Adrenal gland (tissue), 9 donors: ENCODE measurements at regions not wholly inside any gene's neighbourhood (a gene's known extent, or its start where the extent isn't known, plus 50 kb on each side); places are given as distances from the start of the nearest gene placed in this dataset.

ENCODE experiments used
- DNase-seq, 7 donors: peaks; one replicate each; pipeline ENCODE4 v3.0.0-alpha.2; 2019 to 2020
- H3K27ac ChIP-seq, 5 donors: fragments of 200-600 bp; sonication (generic) in 4 of 5; 1 replicate in 3 of 5; 2 replicates in 2 of 5; pipeline versions ENCODE4 v1.5.1 to v1.8.0; 2016 to 2020; ENCODE audit warnings: mild to moderate bottlenecking in 1 of 5
- H3K27me3 ChIP-seq: fragments of 200-600 bp; 2 replicates; pipeline ENCODE4 v1.8.0; 2021
- H3K36me3 ChIP-seq, 2 donors: fragments of 200-600 bp; replicated peaks in 1 of 2; 1 replicate in 1 of 2; 2 replicates in 1 of 2; pipeline versions ENCODE4 v1.5.1 to v1.8.0; 2018 to 2022
- H3K4me1 ChIP-seq, 2 donors: fragments of 200-600 bp; replicated peaks in 1 of 2; 1 replicate in 1 of 2; 2 replicates in 1 of 2; pipeline versions ENCODE4 v1.5.1 to v1.8.0; 2018 to 2021
- H3K4me3 ChIP-seq, 4 donors: fragments of 200-600 bp; sonication (generic) in 3 of 4; one replicate each; pipeline ENCODE4 v1.5.1; 2016 to 2018
- H3K9me3 ChIP-seq, 3 donors: fragments of 200-600 bp; sonication (generic) in 1 of 3; replicated peaks in 1 of 3; 1 replicate in 2 of 3; 2 replicates in 1 of 3; pipeline versions ENCODE4 v1.5.1 to v1.8.0; 2016 to 2021
- POLR2A ChIP-seq, 2 donors: fragments of 450-650 bp; IDR thresholded peaks; one replicate each; pipeline ENCODE4 v1.6.1; 2017; ENCODE audit warnings: antibody characterized with exemption in 2 of 2, mild to moderate bottlenecking in 2 of 2, moderate library complexity in 1 of 2
- WGBS, 4 donors: extraction: QIAGEN DNeasy Blood & Tissue Kit in 2 of 4; methylation state at CpG; one replicate each; pipeline versions ENCODE4 v1.1.5 to v1.1.7; 2013 to 2017; 5-methylcytosine and 5-hydroxymethylcytosine counted together
- intact Hi-C, 2 donors: fragments of 100-400 bp; cut with DNase I; formaldehyde crosslinking; loops; one replicate each; pipeline versions ENCODE4 v1.14.1 to v1.15.0; 2022 to 2023
- TF ChIP-seq, protein P1 (sequence below), 6 experiments: fragments of 450-650 bp in 4 of 6; fragments of 200-600 bp in 2 of 6; sonication (generic) in 1 of 6; IDR thresholded peaks; 1 replicate in 5 of 6; 2 replicates in 1 of 6; pipeline versions ENCODE4 v1.5.1 to v1.8.0; 2016 to 2021; ENCODE audit warnings: antibody characterized with exemption in 6 of 6, mild to moderate bottlenecking in 2 of 6, moderate library complexity in 1 of 6
- donor health status: healthy with polysubstance abuse.
- donor health status: Bipolar disorder and iron deficiency.
- donor health status: DM: yes; HTN: yes; CAD: no.
- donor health status: DM: no; HTN: no; CAD: no.
- donor health status: DM: no; HTN: no; CAD: no.

DNA sequence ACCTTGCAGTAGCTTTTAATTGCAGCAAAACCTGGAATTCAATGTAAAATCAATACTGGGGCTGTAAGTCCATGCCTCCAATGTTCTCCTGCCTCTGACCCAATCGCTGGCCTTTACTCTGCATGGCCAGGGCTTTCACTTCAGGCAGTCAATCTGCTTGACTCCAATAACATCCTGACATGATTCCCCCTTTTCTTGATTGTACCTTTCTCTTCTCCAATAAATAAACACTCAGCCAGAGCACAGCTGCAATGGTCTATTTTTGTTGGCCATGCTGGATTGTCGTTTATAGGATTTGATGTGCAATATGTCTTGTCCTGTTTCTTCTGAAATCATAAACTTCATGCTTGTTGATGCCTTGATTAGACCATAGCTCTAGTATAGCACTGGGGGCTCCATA, 97.8 kb upstream of the COL1A2 start:
- H3K4me1 ChIP-seq = peaks cover 7 to 34% of the 10 kb centered on the region in 2 donors
- H3K4me3 ChIP-seq = no peak overlapping the region
- intact Hi-C loops = loop anchor here in 1 of 2 donors (5.0 kb wide), 1 partner anchor 95 kb away; the partner anchor contains the start of gene COL1A2
- H3K36me3 ChIP-seq = no peaks in the 10 kb centered on the region
- no peaks in the 10 kb centered on the region for H3K27me3 ChIP-seq
- WGBS, 4 donors = 58 to 89% (median 77%) methylated on average over 2 of the region's 2 CpGs
- peak overlapping the region in 2 of 5 donors; percentile 41 to 43 for H3K27ac ChIP-seq
- TF ChIP-seq POLR2A (IDR thresholded peaks at IDR 0.05) = no peak
- TF ChIP-seq, protein P1, sequence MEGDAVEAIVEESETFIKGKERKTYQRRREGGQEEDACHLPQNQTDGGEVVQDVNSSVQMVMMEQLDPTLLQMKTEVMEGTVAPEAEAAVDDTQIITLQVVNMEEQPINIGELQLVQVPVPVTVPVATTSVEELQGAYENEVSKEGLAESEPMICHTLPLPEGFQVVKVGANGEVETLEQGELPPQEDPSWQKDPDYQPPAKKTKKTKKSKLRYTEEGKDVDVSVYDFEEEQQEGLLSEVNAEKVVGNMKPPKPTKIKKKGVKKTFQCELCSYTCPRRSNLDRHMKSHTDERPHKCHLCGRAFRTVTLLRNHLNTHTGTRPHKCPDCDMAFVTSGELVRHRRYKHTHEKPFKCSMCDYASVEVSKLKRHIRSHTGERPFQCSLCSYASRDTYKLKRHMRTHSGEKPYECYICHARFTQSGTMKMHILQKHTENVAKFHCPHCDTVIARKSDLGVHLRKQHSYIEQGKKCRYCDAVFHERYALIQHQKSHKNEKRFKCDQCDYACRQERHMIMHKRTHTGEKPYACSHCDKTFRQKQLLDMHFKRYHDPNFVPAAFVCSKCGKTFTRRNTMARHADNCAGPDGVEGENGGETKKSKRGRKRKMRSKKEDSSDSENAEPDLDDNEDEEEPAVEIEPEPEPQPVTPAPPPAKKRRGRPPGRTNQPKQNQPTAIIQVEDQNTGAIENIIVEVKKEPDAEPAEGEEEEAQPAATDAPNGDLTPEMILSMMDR (IDR thresholded peaks at IDR 0.05) = no peak
- no peak for DNase-seq
- H3K9me3 ChIP-seq = no peaks in the 10 kb centered on the region

DNA sequence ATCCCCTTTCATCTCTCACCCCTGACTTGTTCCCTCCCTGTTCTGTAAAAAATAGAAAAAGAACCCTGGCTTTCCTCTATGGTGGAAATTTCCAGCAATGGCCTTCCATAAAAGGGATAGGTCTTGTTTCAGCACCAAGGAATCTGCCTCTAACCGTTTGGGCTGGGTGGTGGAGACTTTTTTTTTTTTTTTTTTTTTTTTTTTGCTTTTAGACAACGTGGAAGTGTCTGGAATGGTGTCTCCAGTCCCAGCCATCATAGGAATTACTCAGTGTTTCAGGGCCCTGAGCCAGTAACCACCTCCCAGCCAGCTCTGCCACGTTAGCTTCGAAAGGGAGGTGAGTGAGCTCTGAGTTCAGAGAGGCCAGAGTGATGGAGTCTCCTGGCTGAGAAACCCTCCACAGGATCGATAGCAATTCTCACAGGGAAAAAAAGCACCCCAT, 97.3 kb upstream of the COL1A2 start:
- intact Hi-C loops = loop anchor here in 1 of 2 donors (5.0 kb wide), 1 partner anchor 95 kb away; the partner anchor contains the start of gene COL1A2
- no peak for TF ChIP-seq POLR2A (IDR thresholded peaks at IDR 0.05)
- TF ChIP-seq, protein P1 (IDR thresholded peaks at IDR 0.05) = no peak
- H3K9me3 ChIP-seq = no peaks in the 10 kb centered on the region
- WGBS, 4 donors = 22 to 33% (median 27%) methylated on average over 4 to 5 of the region's 5 CpGs
- no peaks in the 10 kb centered on the region for H3K36me3 ChIP-seq
- peak overlapping the region in 2 of 5 donors; percentile 43 to 58 for H3K27ac ChIP-seq
- H3K4me3 ChIP-seq = no peak overlapping the region
- H3K27me3 ChIP-seq = no peaks in the 10 kb centered on the region
- peaks cover 12 to 39% of the 10 kb centered on the region in 2 donors for H3K4me1 ChIP-seq
- peak; percentile 65 to 83 (median 72) for DNase-seq

DNA sequence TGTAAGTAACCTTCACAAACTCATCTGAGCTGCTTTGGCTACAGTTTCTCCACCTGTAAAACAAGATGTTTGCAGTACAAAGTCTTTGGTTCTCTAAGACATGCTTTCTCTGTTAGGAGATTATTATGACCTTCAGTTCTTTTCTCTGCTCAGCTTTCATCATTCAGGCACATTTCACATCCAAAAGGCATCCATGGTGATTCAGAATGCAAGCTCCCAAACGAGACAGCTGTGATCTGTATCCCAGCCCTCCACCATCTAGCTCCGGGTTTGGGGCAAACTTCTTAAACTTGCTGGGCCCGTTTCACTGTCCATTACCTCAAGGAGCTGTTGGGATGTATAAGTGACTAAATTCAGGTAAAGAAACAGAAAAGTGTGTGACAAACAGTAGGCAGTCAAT, 95.8 kb upstream of the COL1A2 start:
- TF ChIP-seq, protein P1 (IDR thresholded peaks at IDR 0.05) = no peak
- no peak for TF ChIP-seq POLR2A (IDR thresholded peaks at IDR 0.05)
- Histone ChIP-seq H3K27me3 (no peaks in the 10 kb centered on the region), H3K4me1 (peaks cover 14 to 54% of the 10 kb centered on the region in 2 donors), H3K9me3 (no peaks in the 10 kb centered on the region), H3K27ac (peak overlapping the region in 3 of 5 donors; percentile 29 to 45 (median 31)), H3K4me3 (no peak overlapping the region), H3K36me3 (no peaks in the 10 kb centered on the region)
- WGBS, 4 donors = 36 to 47% (median 42%) methylated on average over 3 of the region's 3 CpGs
- peak in 1 of 7 donors; percentile 20 for DNase-seq
- intact Hi-C loops = loop anchor here in 1 of 2 donors (5.0 kb wide), 1 partner anchor 93 kb away; the partner anchor contains the start of gene COL1A2

DNA sequence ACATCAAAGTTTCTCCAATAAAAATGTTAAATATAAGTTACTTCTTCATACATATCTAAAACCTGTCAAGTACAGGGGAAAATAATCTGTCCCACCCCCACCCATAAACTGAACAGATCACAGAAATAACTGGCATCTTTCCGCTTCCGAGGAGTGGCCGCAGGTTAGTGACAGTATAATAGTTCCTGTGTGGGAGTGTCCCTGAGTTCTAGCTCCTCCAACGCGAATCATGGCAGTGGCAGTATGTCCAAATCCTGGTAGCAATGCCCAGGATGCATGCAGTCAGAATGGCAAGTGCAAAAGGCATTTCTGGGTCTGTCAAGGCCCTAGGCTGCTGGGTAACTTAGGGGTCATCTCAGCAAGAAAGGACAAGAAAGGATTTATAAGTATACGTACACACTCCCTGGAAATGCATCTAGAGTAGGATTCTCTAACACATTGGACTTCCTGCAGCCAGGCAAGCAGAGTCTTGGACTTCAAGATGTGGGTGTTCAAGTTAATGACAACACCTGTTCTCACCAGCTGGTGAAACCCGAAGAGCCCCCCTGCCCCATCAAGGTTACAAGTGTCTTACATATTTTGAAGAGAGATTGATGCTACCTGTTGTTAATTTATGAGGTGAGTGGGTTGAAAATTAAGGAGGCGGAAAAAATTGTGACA, 94.4 kb upstream of the COL1A2 start:
- WGBS, 4 donors = 77 to 82% (median 78%) methylated on average over 8 of the region's 8 CpGs
- intact Hi-C loops = no loop called here
- H3K27me3 ChIP-seq = no peaks in the 10 kb centered on the region
- H3K4me3 ChIP-seq = no peak overlapping the region
- no peak for DNase-seq
- H3K9me3 ChIP-seq = no peaks in the 10 kb centered on the region
- H3K36me3 ChIP-seq = no peaks in the 10 kb centered on the region
- H3K4me1 ChIP-seq = peaks cover 14 to 54% of the 10 kb centered on the region in 2 donors
- H3K27ac ChIP-seq = peak overlapping the region in 3 of 5 donors; percentile 84 to 96 (median 84)
- no peak for TF ChIP-seq POLR2A (IDR thresholded peaks at IDR 0.05)
- TF ChIP-seq, protein P1 (IDR thresholded peaks at IDR 0.05) = no peak
